ENCODE measurements at regions not wholly inside any gene's neighbourhood (a gene's known extent, or its start where the extent isn't known, plus 50 kb on each side); places are given as distances from the start of the nearest gene placed in this dataset.

DNA sequence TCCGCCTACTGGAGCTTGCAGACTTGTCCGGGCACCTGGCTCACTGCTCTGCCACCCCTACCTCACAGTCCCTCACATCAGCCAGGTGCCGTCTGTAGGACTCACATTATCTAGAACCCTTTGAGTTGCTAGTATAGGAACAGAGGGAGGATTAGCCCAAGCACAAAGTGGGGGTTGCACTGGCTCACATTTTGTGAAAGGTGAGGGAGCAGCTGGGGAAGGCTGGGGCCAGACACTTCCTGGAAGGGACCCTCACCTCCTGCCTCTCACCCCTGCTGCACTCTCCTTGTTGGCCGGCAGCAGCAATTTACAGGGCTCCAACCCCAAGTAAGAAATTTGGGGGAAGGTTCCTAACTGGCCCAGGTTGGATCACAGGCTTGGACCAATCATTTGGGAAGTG lies 1031.6 kb downstream of the BCL11B start:
- no peak overlapping the region for H3K27ac ChIP-seq
- TF ChIP-seq, protein P1, sequence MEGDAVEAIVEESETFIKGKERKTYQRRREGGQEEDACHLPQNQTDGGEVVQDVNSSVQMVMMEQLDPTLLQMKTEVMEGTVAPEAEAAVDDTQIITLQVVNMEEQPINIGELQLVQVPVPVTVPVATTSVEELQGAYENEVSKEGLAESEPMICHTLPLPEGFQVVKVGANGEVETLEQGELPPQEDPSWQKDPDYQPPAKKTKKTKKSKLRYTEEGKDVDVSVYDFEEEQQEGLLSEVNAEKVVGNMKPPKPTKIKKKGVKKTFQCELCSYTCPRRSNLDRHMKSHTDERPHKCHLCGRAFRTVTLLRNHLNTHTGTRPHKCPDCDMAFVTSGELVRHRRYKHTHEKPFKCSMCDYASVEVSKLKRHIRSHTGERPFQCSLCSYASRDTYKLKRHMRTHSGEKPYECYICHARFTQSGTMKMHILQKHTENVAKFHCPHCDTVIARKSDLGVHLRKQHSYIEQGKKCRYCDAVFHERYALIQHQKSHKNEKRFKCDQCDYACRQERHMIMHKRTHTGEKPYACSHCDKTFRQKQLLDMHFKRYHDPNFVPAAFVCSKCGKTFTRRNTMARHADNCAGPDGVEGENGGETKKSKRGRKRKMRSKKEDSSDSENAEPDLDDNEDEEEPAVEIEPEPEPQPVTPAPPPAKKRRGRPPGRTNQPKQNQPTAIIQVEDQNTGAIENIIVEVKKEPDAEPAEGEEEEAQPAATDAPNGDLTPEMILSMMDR (conservative IDR thresholded peaks at IDR 0.05), result no peak

DNA sequence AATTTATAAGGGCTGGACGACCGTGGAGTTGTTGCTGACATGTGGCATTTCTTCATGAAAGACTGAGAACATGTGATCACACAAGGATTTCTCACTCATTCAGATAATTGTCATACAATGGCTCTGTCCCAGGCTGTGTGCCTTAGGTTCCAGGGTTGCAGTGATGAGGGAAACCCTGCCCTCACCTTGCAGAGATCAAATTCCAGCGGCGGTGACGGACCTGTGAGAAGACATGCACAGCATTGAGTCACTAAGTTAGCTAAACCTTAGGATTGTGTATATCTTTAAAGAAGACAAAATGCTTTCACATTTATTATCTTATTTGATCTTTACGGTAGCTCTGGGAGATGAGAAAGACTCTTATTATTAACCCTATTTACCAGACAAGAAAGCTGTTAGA lies 1029.1 kb downstream of the BCL11B start:
- H3K27ac ChIP-seq, result no peak overlapping the region
- TF ChIP-seq, protein P1 (conservative IDR thresholded peaks at IDR 0.05), result no peak

DNA sequence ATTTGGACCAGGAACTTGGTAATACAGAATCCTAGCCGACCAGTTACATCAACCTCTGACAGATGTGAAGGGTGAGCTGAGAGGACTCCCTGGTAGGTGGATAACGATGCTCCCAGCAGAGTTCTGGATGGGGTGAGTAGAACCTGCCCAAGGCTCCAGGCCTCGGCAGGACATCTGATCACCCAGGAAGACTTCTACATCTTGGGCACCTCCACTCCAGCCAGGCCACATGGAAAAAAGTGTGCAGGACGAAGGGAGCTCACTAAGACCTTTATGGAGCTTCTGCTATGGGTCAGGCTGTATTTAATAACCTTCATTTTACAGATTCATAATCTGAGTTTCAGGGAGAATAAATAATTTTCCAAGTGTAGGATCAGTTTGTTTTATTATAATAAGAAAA lies 1028.7 kb downstream of the BCL11B start:
- H3K27ac ChIP-seq, result no peak overlapping the region
- TF ChIP-seq, protein P1 (conservative IDR thresholded peaks at IDR 0.05), result no peak

DNA sequence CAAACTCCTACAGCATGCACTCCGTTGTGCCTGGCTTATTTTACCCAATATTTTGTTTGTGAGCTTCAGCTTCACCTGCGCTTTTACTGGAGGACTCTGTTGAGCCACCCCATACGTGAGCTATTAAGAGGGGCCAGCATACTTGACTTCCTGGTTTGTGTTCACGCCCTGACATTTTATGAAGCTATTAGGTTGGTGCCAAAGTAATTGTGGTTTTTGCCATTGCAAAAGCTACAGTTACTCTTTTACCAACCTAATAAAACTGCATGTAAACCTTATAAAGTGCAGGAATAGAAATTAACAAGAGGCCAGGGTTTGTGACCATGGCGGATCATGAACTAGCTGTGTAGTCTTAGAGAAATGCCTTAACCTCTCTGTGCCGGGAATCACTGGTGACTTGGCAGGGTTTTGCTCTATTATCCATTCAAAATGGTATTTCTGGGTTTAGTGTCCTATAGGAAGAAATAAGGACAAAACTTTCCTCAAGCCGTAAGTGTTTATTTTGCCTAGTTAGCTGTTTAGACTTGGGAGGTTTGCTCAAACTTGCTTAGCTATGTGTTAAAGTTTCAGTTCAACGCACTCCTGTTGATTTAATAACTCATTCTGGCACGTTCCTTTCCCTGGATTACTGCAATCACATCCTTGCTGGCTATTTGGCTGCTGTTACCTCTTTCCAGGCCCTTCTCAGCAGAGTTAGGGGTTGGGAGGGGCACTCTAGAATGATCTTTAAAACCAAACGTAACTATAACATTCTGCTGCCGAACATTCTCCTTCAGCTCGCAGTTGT lies 1027.6 kb downstream of the BCL11B start:
- no peak overlapping the region for H3K27ac ChIP-seq
- TF ChIP-seq, protein P1 (conservative IDR thresholded peaks at IDR 0.05), result no peak

DNA sequence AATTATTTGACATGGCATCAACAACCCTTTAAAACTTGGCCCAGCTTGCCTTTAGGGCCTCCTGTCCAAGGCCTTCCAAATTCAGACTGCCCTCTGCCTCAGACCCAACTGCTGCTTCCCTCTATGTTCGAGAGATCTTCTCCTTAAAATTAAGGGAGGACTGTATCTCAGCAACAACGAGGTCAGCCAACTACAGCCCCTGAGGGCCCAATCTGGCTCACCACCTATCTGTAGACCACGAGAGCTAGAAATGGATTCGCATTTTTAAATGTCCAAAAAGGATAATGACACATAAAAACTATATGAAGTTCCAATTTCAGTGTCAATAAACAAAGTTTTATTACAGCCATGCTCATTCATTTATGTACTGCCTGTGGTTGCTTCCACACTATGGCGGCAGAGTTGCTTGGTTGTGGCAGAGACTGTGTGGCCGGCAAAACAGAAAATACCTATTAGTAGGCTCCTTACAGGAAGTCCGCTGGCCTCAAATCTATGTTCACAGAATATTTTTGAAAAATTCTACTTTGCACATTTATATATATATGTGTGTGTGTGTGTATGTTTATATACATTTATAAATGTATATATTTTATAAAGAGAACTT lies 1026.9 kb downstream of the BCL11B start:
- H3K27ac ChIP-seq, result no peak overlapping the region
- TF ChIP-seq, protein P1 (conservative IDR thresholded peaks at IDR 0.05), result no peak

DNA sequence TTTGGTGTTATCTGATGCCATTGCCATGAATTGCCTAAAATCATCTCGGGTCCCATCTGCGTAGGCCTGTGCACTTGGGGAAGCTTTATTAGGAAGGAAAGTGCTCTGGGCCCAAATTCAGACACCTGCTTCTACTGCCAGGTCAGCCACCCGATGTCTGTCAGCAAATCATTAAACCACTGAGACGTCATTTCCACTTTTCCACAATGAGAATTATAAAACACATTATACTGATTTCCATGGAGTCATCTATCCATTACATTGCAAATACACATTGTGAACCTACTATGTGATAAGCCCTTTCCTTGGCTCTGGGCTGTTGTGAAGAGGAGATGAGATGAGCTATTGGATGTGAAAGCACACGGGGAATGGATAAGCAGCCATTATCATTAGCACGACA lies 1022.9 kb downstream of the BCL11B start:
- TF ChIP-seq, protein P1 (conservative IDR thresholded peaks at IDR 0.05), result no peak
- H3K27ac ChIP-seq, result peak overlapping the region; percentile 62

DNA sequence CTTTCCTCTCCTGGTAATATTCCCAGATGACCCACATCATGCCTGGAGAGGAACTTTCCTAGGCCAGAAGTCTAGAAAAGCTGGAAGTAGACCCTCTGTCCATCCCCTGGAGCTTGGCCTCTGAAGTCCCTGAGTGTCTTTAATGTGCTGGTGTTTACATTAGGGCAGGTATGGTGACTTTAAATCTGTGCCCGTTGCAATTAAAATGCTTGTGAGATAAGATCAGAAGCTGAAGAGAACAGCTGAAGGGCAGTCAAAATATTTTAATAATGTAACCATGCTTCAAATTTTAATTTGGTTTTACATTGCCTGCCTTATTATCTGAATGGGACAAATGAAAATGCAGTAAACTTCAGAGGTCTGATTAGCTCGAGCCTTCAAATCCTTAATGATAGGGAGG lies 1022.5 kb downstream of the BCL11B start:
- H3K27ac ChIP-seq, result peak overlapping the region; percentile 62
- TF ChIP-seq, protein P1 (conservative IDR thresholded peaks at IDR 0.05), result no peak
